ENCODE measurements at regions not wholly inside any gene's neighbourhood (a gene's known extent, or its start where the extent isn't known, plus 50 kb on each side); places are given as distances from the start of the nearest gene placed in this dataset.

DNA sequence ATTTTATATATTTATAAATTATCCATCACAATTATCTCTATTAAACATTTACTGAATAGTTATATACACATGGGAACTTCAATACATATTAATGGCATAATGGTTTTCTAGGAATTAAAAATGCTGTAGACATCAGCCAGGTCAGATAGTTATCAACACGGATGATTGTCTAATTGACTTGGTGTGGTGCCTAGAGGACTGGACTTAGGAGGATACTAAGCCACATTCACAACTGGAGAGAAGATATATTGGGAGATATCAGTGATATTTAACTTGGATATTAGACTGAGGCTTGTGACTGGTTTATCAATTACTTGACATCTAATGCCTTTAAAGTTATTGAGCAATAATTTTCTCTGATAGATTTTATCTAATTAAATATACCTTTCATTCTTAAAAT lies 794.5 kb upstream of the ANO3 start:
- intact Hi-C loops (cut with micrococcal nuclease; ENCODE audit: unreplicated experiment): no loop called here
- CTCF ChIA-PET (ENCODE audit: unreplicated experiment): no interaction called here
- Histone ChIP-seq H3K4me1 (ENCODE audit: insufficient read depth, low read length, poor library complexity, severe bottlenecking) (no peaks in the 10 kb centered on the region), H3K79me2 (ENCODE audit: insufficient read depth, low read depth, low read length) (no peaks in the 10 kb centered on the region), H3K36me3 (ENCODE audit: insufficient read depth, low read length) (no peaks in the 10 kb centered on the region), H3K4me3 (ENCODE audit: low read depth, low read length, poor library complexity, severe bottlenecking) (no peak overlapping the region), H2AFZ (ENCODE audit: low read length) (no peak overlapping the region), H3K27ac (ENCODE audit: low read depth, low read length, poor library complexity, severe bottlenecking) (no peak overlapping the region), H3K9me3 (ENCODE audit: low read length) (no peaks in the 10 kb centered on the region), H3K4me2 (ENCODE audit: low read length) (no peak overlapping the region), H3K9me2 (ENCODE audit: insufficient read depth, low read length) (no peaks in the 10 kb centered on the region), H4K20me1 (ENCODE audit: insufficient read depth, low read length) (no peaks in the 10 kb centered on the region)
- TF ChIP-seq EZH2phosphoT487 (IDR thresholded peaks at IDR 0.05; ENCODE audit: borderline replicate concordance, low read depth, low read length): no peak
- TF ChIP-seq, protein P1, sequence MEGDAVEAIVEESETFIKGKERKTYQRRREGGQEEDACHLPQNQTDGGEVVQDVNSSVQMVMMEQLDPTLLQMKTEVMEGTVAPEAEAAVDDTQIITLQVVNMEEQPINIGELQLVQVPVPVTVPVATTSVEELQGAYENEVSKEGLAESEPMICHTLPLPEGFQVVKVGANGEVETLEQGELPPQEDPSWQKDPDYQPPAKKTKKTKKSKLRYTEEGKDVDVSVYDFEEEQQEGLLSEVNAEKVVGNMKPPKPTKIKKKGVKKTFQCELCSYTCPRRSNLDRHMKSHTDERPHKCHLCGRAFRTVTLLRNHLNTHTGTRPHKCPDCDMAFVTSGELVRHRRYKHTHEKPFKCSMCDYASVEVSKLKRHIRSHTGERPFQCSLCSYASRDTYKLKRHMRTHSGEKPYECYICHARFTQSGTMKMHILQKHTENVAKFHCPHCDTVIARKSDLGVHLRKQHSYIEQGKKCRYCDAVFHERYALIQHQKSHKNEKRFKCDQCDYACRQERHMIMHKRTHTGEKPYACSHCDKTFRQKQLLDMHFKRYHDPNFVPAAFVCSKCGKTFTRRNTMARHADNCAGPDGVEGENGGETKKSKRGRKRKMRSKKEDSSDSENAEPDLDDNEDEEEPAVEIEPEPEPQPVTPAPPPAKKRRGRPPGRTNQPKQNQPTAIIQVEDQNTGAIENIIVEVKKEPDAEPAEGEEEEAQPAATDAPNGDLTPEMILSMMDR (conservative IDR thresholded peaks at IDR 0.05; ENCODE audit: low read length): no peak
- POLR2A ChIA-PET: no interaction called here
- no peak for DNase-seq (ENCODE audit: low spot score)
- BruUV-seq (replicated peaks): no TSS peak

DNA sequence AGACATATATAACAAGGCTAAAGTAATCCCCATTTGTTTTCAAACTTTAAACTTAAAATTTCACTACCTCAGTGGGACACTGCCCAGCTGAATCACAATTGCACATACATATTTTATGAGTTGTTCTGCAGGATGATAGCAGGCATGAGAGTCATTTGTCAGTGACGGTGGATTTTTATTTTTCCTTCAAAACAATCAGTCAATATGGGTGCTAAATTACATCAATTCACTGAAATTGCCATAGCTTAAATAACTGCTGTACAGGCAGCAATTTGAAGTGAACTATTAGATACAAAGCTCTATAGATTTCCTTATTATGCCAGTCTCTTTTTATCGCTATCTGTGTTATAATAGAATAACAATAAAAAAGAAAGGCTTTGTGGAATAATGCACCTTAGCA lies 784.6 kb upstream of the ANO3 start:
- POLR2A ChIA-PET: interaction anchor here (0.5 to 0.9 kb wide), 3 partner anchors 13 to 32 kb away, joined by 3 to 4 read pairs (median 3); no protein-coding TSS in a partner anchor
- no peaks in the 10 kb centered on the region for H3K4me1 ChIP-seq (ENCODE audit: insufficient read depth, low read length, poor library complexity, severe bottlenecking)
- TF ChIP-seq EZH2phosphoT487 (IDR thresholded peaks at IDR 0.05; ENCODE audit: borderline replicate concordance, low read depth, low read length): no peak
- TF ChIP-seq, protein P1 (conservative IDR thresholded peaks at IDR 0.05; ENCODE audit: low read length): no peak
- no peak for DNase-seq (ENCODE audit: low spot score)
- BruUV-seq (replicated peaks): no TSS peak
- H3K27ac ChIP-seq (ENCODE audit: low read depth, low read length, poor library complexity, severe bottlenecking): no peak overlapping the region
- H3K4me2 ChIP-seq (ENCODE audit: low read length): no peak overlapping the region
- no peak overlapping the region for H2AFZ ChIP-seq (ENCODE audit: low read length)
- H3K36me3 ChIP-seq (ENCODE audit: insufficient read depth, low read length): no peaks in the 10 kb centered on the region
- intact Hi-C loops (cut with micrococcal nuclease; ENCODE audit: unreplicated experiment): no loop called here
- H3K79me2 ChIP-seq (ENCODE audit: insufficient read depth, low read depth, low read length): no peaks in the 10 kb centered on the region
- H3K4me3 ChIP-seq (ENCODE audit: low read depth, low read length, poor library complexity, severe bottlenecking): no peak overlapping the region
- CTCF ChIA-PET (ENCODE audit: unreplicated experiment): no interaction called here
- no peaks in the 10 kb centered on the region for H3K9me3 ChIP-seq (ENCODE audit: low read length)
- H3K9me2 ChIP-seq (ENCODE audit: insufficient read depth, low read length): no peaks in the 10 kb centered on the region
- H4K20me1 ChIP-seq (ENCODE audit: insufficient read depth, low read length): no peaks in the 10 kb centered on the region

DNA sequence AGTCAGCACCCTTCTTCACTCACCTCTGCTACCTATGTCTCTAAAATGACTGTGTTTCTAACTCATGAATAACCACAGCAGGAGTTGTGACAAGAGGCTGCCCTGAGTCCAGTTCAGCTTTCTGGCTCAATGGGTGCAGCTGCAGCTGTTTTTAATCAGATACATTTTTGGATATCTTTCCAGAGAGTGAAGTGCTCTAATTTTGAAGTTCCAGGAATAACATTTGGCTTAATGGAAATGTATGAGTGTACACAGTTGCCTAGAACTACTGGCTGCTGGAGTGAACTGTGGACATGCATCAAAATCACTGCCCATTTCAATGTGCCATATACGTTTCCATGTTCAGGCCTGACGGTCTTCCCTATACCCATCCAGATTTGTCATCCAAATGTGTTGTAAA lies 769.5 kb upstream of the ANO3 start:
- Histone ChIP-seq H3K9me2 (ENCODE audit: insufficient read depth, low read length) (no peaks in the 10 kb centered on the region), H4K20me1 (ENCODE audit: insufficient read depth, low read length) (no peaks in the 10 kb centered on the region), H3K4me1 (ENCODE audit: insufficient read depth, low read length, poor library complexity, severe bottlenecking) (no peaks in the 10 kb centered on the region), H3K4me2 (ENCODE audit: low read length) (no peak overlapping the region), H3K4me3 (ENCODE audit: low read depth, low read length, poor library complexity, severe bottlenecking) (no peak overlapping the region), H3K36me3 (ENCODE audit: insufficient read depth, low read length) (no peaks in the 10 kb centered on the region), H3K79me2 (ENCODE audit: insufficient read depth, low read depth, low read length) (no peaks in the 10 kb centered on the region), H3K9me3 (ENCODE audit: low read length) (no peaks in the 10 kb centered on the region), H3K27ac (ENCODE audit: low read depth, low read length, poor library complexity, severe bottlenecking) (no peak overlapping the region), H2AFZ (ENCODE audit: low read length) (no peak overlapping the region)
- no TSS peak for BruUV-seq (replicated peaks)
- intact Hi-C loops (cut with micrococcal nuclease; ENCODE audit: unreplicated experiment): no loop called here
- ChIA-PET CTCF (ENCODE audit: unreplicated experiment) (no interaction called here), POLR2A (interaction anchor here (0.9 kb wide), 1 partner anchor 138 kb away, joined by 3 read pairs; no protein-coding TSS in a partner anchor)
- no peak for TF ChIP-seq EZH2phosphoT487 (IDR thresholded peaks at IDR 0.05; ENCODE audit: borderline replicate concordance, low read depth, low read length)
- TF ChIP-seq, protein P1 (conservative IDR thresholded peaks at IDR 0.05; ENCODE audit: low read length): no peak
- DNase-seq (ENCODE audit: low spot score): no peak
